Endothelial cell of umbilical vein (primary cell): ENCODE measurements at regions not wholly inside any gene's neighbourhood (a gene's known extent, or its start where the extent isn't known, plus 50 kb on each side); places are given as distances from the start of the nearest gene placed in this dataset.
"Not testable (repeated sequence)": the region's sequence is repeated elsewhere in the genome, so short reads cannot be mapped to it uniquely, and the experiment has no call there.

ENCODE experiments used
- CTCF ChIP-seq, 2 donors: IDR thresholded peaks; 1 replicate in 1 of 2; 2 replicates in 1 of 2; pipeline ENCODE4 v1.5.1; 2011; ENCODE audit warnings: low read length in 2 of 2, mild to moderate bottlenecking in 2 of 2, moderate library complexity in 2 of 2, control low read depth in 1 of 2, inconsistent platforms in 1 of 2, low read depth in 1 of 2; ENCODE audit not compliant: insufficient read depth in 1 of 2; ENCODE audit errors: extremely low read depth in 1 of 2
- MAX ChIP-seq: IDR thresholded peaks from 2 replicates; pipeline ENCODE4 v1.6.1; 2011; ENCODE audit not compliant: insufficient read depth, insufficient read length
- POLR2A ChIP-seq: IDR thresholded peaks from 2 replicates; pipeline ENCODE4 v1.6.1; 2012; ENCODE audit warnings: low read depth, mild to moderate bottlenecking, control low read depth, low read length

- not testable (repeated sequence) for TF ChIP-seq POLR2A; CTCF (IDR thresholded peaks at IDR 0.05; ENCODE audit: extremely low read depth in 1 of 2, insufficient read depth in 1 of 2, low read depth in 1 of 2, low read length in 2 of 2); MAX
These were observed 124.3 kb upstream of the MROH9 start for GRCh38 chr1:170811013-170811412.
